ENCODE measurements at regions not wholly inside any gene's neighbourhood (a gene's known extent, or its start where the extent isn't known, plus 50 kb on each side); places are given as distances from the start of the nearest gene placed in this dataset.

- Histone ChIP-seq H3K4me3 (ENCODE audit: insufficient read depth, low read length) (no peak overlapping the region), H3K79me2 (ENCODE audit: insufficient read depth, low read length) (no peaks in the 10 kb centered on the region), H3K27me3 (ENCODE audit: insufficient read depth, low read length) (no peaks in the 10 kb centered on the region), H3K9me3 (ENCODE audit: low read depth, low read length) (no peaks in the 10 kb centered on the region), H3K4me1 (ENCODE audit: insufficient read depth, low read length) (peaks cover under 1% of the 10 kb centered on the region), H3K4me2 (ENCODE audit: insufficient read depth, low read length) (no peak overlapping the region), H3K36me3 (ENCODE audit: insufficient read depth, low read length) (no peaks in the 10 kb centered on the region), H3K27ac (ENCODE audit: low read depth, low read length) (no peak overlapping the region), H4K20me1 (ENCODE audit: insufficient read depth, low read length) (no peaks in the 10 kb centered on the region), H2AFZ (ENCODE audit: low read length) (no peak overlapping the region)
- TF ChIP-seq CTCF (IDR thresholded peaks at IDR 0.05; ENCODE audit: extremely low read depth, low read depth, low read length) = no peak
- DNase-seq (ENCODE audit: insufficient read length, low spot score, missing footprints) = no peak
Measured at GRCh38 chr6:141164042-141164743, 968.5 kb upstream of the GJE1 start.

- no peaks in the 10 kb centered on the region for H4K20me1 ChIP-seq (ENCODE audit: insufficient read depth, low read length)
- H3K4me2 ChIP-seq (ENCODE audit: insufficient read depth, low read length) = no peak overlapping the region
- no peaks in the 10 kb centered on the region for H3K9me3 ChIP-seq (ENCODE audit: low read depth, low read length)
- H2AFZ ChIP-seq (ENCODE audit: low read length) = no peak overlapping the region
- no peaks in the 10 kb centered on the region for H3K27me3 ChIP-seq (ENCODE audit: insufficient read depth, low read length)
- H3K27ac ChIP-seq (ENCODE audit: low read depth, low read length) = no peak overlapping the region
- H3K36me3 ChIP-seq (ENCODE audit: insufficient read depth, low read length) = no peaks in the 10 kb centered on the region
- TF ChIP-seq CTCF (IDR thresholded peaks at IDR 0.05; ENCODE audit: extremely low read depth, low read depth, low read length) = no peak
- no peaks in the 10 kb centered on the region for H3K79me2 ChIP-seq (ENCODE audit: insufficient read depth, low read length)
- no peak overlapping the region for H3K4me3 ChIP-seq (ENCODE audit: insufficient read depth, low read length)
- DNase-seq (ENCODE audit: insufficient read length, low spot score, missing footprints) = no peak
- no peaks in the 10 kb centered on the region for H3K4me1 ChIP-seq (ENCODE audit: insufficient read depth, low read length)
Measured at GRCh38 chr6:141163107-141163506, 969.6 kb upstream of the GJE1 start.

- H3K27ac ChIP-seq (ENCODE audit: low read depth, low read length) = no peak overlapping the region
- H3K4me2 ChIP-seq (ENCODE audit: insufficient read depth, low read length) = no peak overlapping the region
- TF ChIP-seq CTCF (IDR thresholded peaks at IDR 0.05; ENCODE audit: extremely low read depth, low read depth, low read length) = no peak
- no peaks in the 10 kb centered on the region for H3K9me3 ChIP-seq (ENCODE audit: low read depth, low read length)
- H4K20me1 ChIP-seq (ENCODE audit: insufficient read depth, low read length) = no peaks in the 10 kb centered on the region
- H3K79me2 ChIP-seq (ENCODE audit: insufficient read depth, low read length) = no peaks in the 10 kb centered on the region
- H3K4me1 ChIP-seq (ENCODE audit: insufficient read depth, low read length) = no peaks in the 10 kb centered on the region
- peak overlapping the region; percentile 59 for H2AFZ ChIP-seq (ENCODE audit: low read length)
- no peak overlapping the region for H3K4me3 ChIP-seq (ENCODE audit: insufficient read depth, low read length)
- no peak for DNase-seq (ENCODE audit: insufficient read length, low spot score, missing footprints)
- H3K27me3 ChIP-seq (ENCODE audit: insufficient read depth, low read length) = no peaks in the 10 kb centered on the region
- H3K36me3 ChIP-seq (ENCODE audit: insufficient read depth, low read length) = no peaks in the 10 kb centered on the region
Measured at GRCh38 chr6:141158740-141159139, 974.0 kb upstream of the GJE1 start.

GRCh38 chr6:141153563-141153962, 979.2 kb upstream of the GJE1 start:
- H2AFZ ChIP-seq (ENCODE audit: low read length) = no peak overlapping the region
- H3K27ac ChIP-seq (ENCODE audit: low read depth, low read length) = no peak overlapping the region
- no peak overlapping the region for H3K4me2 ChIP-seq (ENCODE audit: insufficient read depth, low read length)
- no peaks in the 10 kb centered on the region for H3K27me3 ChIP-seq (ENCODE audit: insufficient read depth, low read length)
- no peaks in the 10 kb centered on the region for H3K9me3 ChIP-seq (ENCODE audit: low read depth, low read length)
- no peak for TF ChIP-seq CTCF (IDR thresholded peaks at IDR 0.05; ENCODE audit: extremely low read depth, low read depth, low read length)
- no peaks in the 10 kb centered on the region for H4K20me1 ChIP-seq (ENCODE audit: insufficient read depth, low read length)
- H3K79me2 ChIP-seq (ENCODE audit: insufficient read depth, low read length) = no peaks in the 10 kb centered on the region
- H3K4me3 ChIP-seq (ENCODE audit: insufficient read depth, low read length) = no peak overlapping the region
- DNase-seq (ENCODE audit: insufficient read length, low spot score, missing footprints) = no peak
- H3K36me3 ChIP-seq (ENCODE audit: insufficient read depth, low read length) = no peaks in the 10 kb centered on the region
- H3K4me1 ChIP-seq (ENCODE audit: insufficient read depth, low read length) = no peaks in the 10 kb centered on the region
